Activated T-cell treated with anti-CD3 and anti-CD28 coated beads for 24 hours (primary cell): ENCODE measurements at regions not wholly inside any gene's neighbourhood (a gene's known extent, or its start where the extent isn't known, plus 50 kb on each side); places are given as distances from the start of the nearest gene placed in this dataset.

Source experiments
- DNase-seq: peaks from one replicate; pipeline ENCODE4 v3.0.0-alpha.2; 2020; ENCODE audit warnings: low read depth

- DNase-seq: no peak
These were observed 129.0 kb upstream of the IRX4 start for GRCh38 chr5:2011481-2012411.

- no peak for DNase-seq
These were observed 128.2 kb upstream of the IRX4 start for GRCh38 chr5:2010940-2011339.

GRCh38 chr5:2009986-2010914 lies 127.5 kb upstream of the IRX4 start:
- DNase-seq: no peak

DNA sequence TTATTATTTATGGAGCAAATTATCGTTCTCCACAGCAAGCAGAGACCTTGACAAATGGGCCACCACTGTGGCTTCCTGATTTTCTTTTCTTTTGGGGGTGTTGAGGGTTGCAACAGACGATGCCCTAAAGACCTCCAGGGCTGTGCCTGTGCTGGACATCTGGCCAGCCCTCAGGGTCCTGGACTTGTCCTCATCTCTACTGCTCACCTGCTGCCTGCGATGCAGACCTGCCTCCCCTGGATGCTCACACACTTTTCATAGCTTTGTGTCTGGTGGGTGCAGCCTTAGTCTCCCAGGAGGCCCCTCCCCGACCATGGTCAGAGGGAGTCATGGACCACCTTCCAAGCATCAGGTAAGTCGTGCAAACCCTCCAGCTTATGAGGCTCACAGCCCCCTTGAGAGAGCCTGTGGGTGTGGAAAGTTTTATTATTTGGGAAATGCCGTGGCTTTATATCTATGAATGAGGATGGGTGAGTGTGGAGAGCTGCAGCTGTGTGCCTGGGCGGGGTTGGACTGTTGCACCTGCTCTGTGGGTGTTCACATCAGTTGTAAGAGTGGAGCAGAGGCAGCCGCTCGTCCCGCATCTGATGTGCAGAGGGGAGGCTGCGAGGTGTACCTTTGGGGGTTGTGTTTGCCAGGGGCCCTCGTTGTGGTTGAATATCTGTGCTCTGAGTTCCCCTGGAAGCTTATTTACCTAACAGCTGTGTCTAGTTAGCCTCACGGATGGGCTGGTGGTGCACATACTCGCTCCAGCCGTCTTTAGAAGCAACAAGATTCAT lies 126.3 kb upstream of the IRX4 start:
- no peak for DNase-seq

DNA sequence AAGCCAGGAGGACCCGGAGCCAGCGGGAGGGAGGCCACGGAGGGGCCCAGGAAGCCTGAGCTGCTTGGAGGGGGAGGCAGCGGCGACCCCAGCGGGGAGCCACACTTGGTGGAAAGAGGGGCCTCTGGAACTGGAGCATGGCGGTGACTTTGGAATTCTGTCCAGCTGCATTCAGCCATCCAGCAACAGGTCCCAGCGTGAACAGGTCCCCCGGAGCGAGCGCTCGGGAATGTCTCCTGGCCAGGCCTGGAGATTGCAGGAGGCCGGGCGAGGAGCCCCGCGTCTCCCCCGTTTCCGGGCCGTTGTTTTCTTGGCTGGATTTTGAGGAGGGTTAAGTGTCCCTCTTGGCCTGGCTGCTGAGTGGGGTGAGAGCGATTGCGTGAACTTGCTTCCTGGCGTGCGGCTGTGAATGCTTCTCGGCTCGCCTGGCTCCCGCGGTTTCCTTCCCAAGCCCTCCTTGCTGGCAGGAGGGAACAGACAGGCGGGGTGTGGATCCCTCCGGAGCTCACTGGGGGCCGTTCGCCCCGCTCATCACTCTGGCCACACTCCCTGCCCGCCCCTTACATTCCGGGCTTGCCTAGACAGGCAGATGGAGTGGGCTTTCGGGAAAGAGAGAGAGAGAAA lies 125.3 kb upstream of the IRX4 start:
- DNase-seq: no peak

- DNase-seq: no peak
These were observed 124.8 kb upstream of the IRX4 start for GRCh38 chr5:2007496-2007877.

- DNase-seq: no peak
These were observed 124.2 kb upstream of the IRX4 start for GRCh38 chr5:2006971-2007291.

DNA sequence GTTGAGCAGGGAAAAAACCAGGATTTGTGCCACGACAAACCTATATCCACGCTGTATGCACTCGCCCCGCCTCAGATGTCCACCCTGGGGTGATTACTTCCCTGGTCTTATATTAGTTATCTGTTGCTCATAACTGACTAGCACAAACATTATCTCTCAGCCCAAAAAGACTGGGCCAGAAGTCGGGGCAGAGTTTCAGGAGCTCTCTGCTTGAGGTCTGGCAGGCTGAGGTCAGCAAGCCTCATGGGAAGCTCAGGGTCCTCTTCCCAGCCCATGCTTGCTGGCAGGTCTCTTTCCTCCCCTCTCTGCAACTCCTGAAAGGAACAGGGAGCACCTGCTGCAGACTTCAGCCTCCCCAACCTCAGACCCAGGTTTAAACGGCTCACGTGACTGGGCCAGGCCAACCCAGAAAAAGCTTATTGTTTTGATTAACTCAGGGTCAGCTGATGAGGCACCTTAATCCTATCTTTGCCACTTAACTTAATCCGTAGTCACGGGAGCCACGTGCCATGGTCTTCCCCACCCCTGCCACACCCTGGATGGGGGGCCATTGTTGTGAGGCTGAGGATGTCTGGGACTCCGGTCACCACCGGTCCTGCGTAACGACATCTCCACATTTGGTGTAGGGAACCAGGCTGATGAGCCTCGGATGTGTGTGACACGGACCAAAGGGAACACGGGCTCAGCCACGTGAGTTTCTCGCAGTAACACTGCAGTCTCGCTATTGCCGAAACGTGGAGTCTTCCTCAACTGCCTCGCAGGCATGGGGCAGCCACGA lies 123.7 kb upstream of the IRX4 start:
- DNase-seq: no peak

DNA sequence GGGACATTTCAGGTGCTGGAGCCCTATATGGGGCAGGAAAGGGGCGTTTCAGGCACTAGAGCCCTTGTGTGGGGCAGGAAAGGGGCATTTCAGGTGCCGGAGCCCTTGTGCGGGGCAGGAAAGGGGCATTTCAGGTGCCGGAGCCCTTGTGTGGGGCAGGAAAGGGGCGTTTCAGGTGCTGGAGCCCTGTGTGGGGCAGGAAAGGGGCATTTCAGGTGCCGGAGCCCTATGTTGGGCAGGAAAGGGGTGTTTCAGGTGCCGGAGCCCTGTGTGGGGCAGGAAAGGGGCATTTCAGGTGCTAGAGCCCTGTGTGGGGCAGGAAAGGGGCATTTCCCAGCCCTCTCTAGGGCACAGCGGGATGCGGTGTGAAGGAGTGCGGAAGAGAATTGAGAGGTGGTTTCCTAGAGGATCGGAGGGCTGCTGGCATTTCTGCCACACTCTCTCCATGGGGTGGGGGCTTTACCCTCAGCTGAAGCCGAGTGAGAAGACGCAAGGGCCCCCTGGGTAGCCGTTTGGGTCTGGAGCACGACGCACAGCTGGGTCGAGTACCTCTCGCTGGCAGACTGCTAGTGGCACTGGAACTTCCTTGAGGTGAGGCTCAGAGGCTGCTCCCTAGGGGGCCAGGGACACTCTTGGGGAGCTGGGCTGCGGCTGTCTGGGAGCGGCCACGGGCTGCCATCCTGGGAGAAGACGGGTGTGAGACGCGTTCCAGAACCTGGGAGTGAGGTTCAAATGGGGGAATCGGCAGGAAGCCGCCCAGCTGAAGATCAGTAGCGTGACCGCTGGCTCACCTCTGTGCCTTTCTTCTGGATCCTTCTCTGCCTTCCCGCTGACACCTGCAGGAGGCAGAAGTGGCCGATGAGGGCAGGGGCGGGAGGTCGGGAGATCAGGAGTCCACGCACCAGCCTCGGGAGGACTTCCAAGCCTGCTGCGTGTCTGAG lies 122.6 kb upstream of the IRX4 start:
- DNase-seq: no peak

GRCh38 chr5:2003690-2004365 lies 121.1 kb upstream of the IRX4 start:
- no peak for DNase-seq

DNA sequence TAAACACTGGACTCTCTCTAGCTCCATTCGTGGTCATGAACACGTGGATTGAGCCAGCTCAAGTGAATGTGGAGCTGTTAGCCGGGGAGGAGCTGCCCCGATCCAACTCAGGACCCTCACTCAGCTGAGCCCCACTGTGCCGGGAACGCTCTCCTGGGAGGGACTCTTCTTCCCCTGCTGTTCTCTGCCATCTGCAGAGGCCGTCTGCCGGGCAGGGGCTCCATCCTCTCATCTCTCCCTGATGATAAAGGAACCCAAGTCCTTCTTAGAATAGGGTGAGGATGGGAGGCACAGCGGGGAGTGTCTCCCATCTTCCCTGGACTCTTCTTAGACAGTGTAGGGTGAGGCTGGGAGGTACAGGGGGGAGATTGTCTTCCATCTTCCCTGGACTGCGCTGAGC lies 120.5 kb upstream of the IRX4 start:
- DNase-seq: no peak

- DNase-seq: no peak
These were observed 118.6 kb upstream of the IRX4 start for GRCh38 chr5:2001300-2001699.

DNA sequence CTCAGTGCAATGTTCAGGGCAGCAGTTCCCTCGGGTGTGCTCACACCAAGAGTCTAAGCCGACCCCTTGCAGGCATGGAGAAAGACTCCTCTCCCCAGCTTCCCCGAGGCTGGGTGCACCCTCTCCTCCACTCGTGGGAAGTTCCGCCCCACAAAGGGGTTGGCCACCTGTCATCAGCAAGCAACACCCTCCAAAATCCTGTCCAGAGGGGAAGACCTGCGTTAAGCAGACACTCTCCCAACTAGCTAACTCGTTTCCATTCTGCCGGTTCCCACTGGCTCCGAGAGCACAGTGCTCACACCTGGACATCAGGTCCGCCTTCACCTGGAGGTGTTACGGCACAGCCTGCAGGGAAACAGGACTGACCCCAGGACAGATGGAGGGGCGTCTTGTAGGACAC lies 117.9 kb upstream of the IRX4 start:
- DNase-seq: no peak

DNA sequence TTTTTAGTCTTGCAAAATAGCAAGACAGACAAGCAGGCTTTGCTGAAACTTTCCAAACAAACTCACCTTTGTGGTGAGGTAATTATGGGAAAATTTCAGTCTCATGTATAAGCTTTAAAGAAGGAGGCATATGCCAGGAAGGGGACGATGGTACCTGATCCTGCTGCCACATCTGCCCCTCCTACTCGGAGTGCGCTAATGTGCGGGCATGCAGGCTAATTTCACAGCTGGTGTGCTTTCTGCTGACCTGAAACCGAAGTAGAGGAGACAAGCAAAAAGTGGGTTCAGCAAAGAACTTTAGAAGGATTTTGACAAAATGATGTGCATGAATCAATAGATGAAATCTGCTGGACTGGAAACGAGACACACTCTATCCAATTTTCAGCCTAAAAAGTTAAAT lies 117.1 kb upstream of the IRX4 start:
- no peak for DNase-seq

- DNase-seq: no peak
These were observed 116.1 kb upstream of the IRX4 start for GRCh38 chr5:1998716-1999317.

DNA sequence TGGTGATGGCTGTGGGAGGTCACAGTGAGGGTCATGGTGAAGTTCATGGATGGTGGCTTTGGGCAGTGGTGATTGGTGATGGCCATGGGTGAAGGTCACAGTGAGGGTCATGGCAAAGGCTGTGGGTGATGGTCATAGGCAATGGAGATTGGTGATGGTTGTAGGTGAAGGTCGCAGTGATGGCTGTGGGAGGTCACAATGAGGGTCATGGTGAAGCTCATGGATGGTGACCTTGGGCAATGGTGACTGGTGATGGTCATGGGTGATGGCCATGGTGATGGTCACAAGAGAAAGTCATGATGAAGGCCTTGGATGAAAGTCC lies 115.6 kb upstream of the IRX4 start:
- DNase-seq: no peak

- no peak for DNase-seq
These were observed 115.1 kb upstream of the IRX4 start for GRCh38 chr5:1997640-1998347.

DNA sequence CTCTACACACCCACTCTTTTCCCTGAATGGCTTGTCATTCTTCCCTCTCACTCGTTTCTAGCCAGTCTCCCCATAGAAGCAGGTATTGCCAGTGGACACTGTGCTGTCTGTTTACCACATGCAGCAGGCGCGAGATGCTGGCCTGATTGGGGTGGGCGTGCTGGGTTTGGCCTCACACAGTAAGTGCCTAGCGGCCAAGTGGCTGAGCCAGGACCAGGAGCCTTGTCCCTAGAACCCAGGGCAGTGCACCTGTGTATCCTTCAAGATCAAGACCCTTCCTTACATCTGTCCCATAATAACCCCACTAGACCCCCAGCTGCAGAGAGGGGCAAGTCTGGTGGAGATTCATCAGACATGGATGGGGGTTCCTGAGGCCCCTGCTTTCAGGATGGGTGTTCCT lies 112.8 kb upstream of the IRX4 start:
- DNase-seq: no peak

- DNase-seq: no peak
These were observed 104.7 kb upstream of the IRX4 start for GRCh38 chr5:1987471-1987870.
